HL-60 (cell line): ENCODE measurements at regions not wholly inside any gene's neighbourhood (a gene's known extent, or its start where the extent isn't known, plus 50 kb on each side); places are given as distances from the start of the nearest gene placed in this dataset.

Source experiments
- POLR2AphosphoS5 ChIP-seq: IDR thresholded peaks from 2 replicates; pipeline ENCODE4 v1.6.1; 2012; ENCODE audit warnings: low read depth
- TF ChIP-seq, protein P1 (sequence below): IDR thresholded peaks from one replicate; pipeline ENCODE4 v1.5.1; 2011; ENCODE audit warnings: low read length, control low read depth, inconsistent platforms; ENCODE audit not compliant: insufficient read depth

DNA sequence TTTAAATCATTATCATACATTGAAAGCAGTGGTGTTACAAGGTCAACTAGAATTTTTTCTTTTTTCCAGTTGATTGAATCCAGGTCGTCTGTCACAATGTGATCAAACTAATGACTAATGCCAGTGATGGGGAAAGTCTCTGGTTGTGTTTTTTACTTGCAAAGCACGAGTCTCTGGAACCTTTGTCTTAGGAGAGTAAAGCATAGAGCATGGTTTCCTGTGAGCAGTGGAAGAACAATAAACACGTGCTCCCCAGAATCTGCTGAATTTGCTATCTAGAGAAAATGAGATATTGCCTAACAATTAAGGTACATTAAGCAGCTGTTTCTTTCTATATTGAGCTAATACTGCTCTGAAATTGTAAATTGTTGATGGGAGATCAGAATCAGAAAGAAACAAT lies 1332.4 kb upstream of the TMEFF2 start:
- TF ChIP-seq, protein P1, sequence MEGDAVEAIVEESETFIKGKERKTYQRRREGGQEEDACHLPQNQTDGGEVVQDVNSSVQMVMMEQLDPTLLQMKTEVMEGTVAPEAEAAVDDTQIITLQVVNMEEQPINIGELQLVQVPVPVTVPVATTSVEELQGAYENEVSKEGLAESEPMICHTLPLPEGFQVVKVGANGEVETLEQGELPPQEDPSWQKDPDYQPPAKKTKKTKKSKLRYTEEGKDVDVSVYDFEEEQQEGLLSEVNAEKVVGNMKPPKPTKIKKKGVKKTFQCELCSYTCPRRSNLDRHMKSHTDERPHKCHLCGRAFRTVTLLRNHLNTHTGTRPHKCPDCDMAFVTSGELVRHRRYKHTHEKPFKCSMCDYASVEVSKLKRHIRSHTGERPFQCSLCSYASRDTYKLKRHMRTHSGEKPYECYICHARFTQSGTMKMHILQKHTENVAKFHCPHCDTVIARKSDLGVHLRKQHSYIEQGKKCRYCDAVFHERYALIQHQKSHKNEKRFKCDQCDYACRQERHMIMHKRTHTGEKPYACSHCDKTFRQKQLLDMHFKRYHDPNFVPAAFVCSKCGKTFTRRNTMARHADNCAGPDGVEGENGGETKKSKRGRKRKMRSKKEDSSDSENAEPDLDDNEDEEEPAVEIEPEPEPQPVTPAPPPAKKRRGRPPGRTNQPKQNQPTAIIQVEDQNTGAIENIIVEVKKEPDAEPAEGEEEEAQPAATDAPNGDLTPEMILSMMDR, result no peak
- no peak for TF ChIP-seq POLR2AphosphoS5
